SK-N-SH (cell line): ENCODE measurements at regions not wholly inside any gene's neighbourhood (a gene's known extent, or its start where the extent isn't known, plus 50 kb on each side); places are given as distances from the start of the nearest gene placed in this dataset.

Experiments
- CTCF ChIA-PET: fragments of 300-600, 350-600 bp; formaldehyde crosslinking; extraction: SDS; loops from one replicate; lab custom pipeline; 2021; lab: Yijun Ruan, JAX
- POLR2A ChIA-PET: fragments of 350-600 bp; sonication (Branson Sonifier 250); formaldehyde crosslinking; extraction: SDS; loops from one replicate; lab custom pipeline; 2020; ENCODE audit warnings: antibody characterized with exemption, inconsistent platforms; lab: Yijun Ruan, JAX
- DNase-seq: peaks from one replicate; pipeline ENCODE4 v3.0.0; 2012
- H2AFZ ChIP-seq: fragments of 200-600 bp; sonication (generic); 2 replicates; pipeline ENCODE4 v1.8.1; 2016; ENCODE audit warnings: antibody characterized with exemption, mild to moderate bottlenecking, low read depth
- H3F3A ChIP-seq: fragments of 200-600 bp; sonication (generic); replicated peaks from 2 replicates; pipeline ENCODE3; 2016; ENCODE audit warnings: antibody characterized with exemption, mild to moderate bottlenecking; ENCODE audit not compliant: insufficient read depth
- H3K27ac ChIP-seq, 2 experiments: fragments of 200-500 bp in 1 of 2; fragments of 200-600 bp in 1 of 2; sonication (Bioruptor generic) in 1 of 2; sonication (generic), shearing (Covaris generic) in 1 of 2; 2 replicates each; pipeline versions ENCODE4 v1.5.1 to v1.6.1; 2014 to 2016; ENCODE audit warnings: low read depth in 2 of 2, inconsistent platforms in 1 of 2, low read length in 1 of 2, mild to moderate bottlenecking in 1 of 2, mixed read lengths in 1 of 2
- H3K27me3 ChIP-seq: fragments of 200-600 bp; sonication (generic), shearing (Covaris generic); 2 replicates; pipeline ENCODE4 v1.6.1; 2016; ENCODE audit warnings: mixed run types; ENCODE audit not compliant: insufficient read depth
- H3K36me3 ChIP-seq, 2 experiments: fragments of 200-500 bp in 1 of 2; fragments of 200-600 bp in 1 of 2; sonication (Bioruptor generic) in 1 of 2; sonication (generic) in 1 of 2; replicated peaks in 1 of 2; 2 replicates each; pipeline versions ENCODE3 to v1.5.1; 2014 to 2016; ENCODE audit warnings: low read length in 1 of 2, mild to moderate bottlenecking in 1 of 2; ENCODE audit not compliant: insufficient read depth in 2 of 2, control insufficient read depth in 1 of 2
- H3K4me1 ChIP-seq, 2 experiments: fragments of 200-500 bp in 1 of 2; fragments of 200-600 bp in 1 of 2; sonication (Bioruptor generic) in 1 of 2; sonication (generic), shearing (Covaris generic) in 1 of 2; 2 replicates each; pipeline versions ENCODE4 v1.5.1 to v1.6.1; 2014 to 2016; ENCODE audit warnings: low read depth in 1 of 2, low read length in 1 of 2, mixed run types in 1 of 2; ENCODE audit not compliant: insufficient read depth in 2 of 2, control insufficient read depth in 1 of 2
- H3K4me2 ChIP-seq: fragments of 200-600 bp; sonication (generic), shearing (Covaris generic); 2 replicates; pipeline ENCODE4 v1.6.1; 2017; ENCODE audit warnings: mixed run types
- H3K4me3 ChIP-seq, 2 experiments: fragments of 200-500 bp in 1 of 2; fragments of 200-600 bp in 1 of 2; sonication (Bioruptor generic) in 1 of 2; sonication (generic), shearing (Covaris generic) in 1 of 2; 2 replicates each; pipeline versions ENCODE4 v1.5.1 to v1.8.1; 2014 to 2016; ENCODE audit warnings: low read depth in 2 of 2, inconsistent platforms in 1 of 2, low read length in 1 of 2, mild to moderate bottlenecking in 1 of 2, mixed read lengths in 1 of 2, moderate library complexity in 1 of 2
- H3K79me2 ChIP-seq: fragments of 200-600 bp; sonication (generic); 2 replicates; pipeline ENCODE4 v1.8.1; 2017; ENCODE audit warnings: mild to moderate bottlenecking; ENCODE audit not compliant: insufficient read depth
- H3K9ac ChIP-seq: fragments of 200-600 bp; sonication (generic); 2 replicates; pipeline ENCODE4 v1.6.1; 2017; ENCODE audit warnings: mixed run types
- H3K9me2 ChIP-seq: fragments of 200-600 bp; sonication (generic); 2 replicates; pipeline ENCODE4 v1.6.1; 2017; ENCODE audit warnings: mixed run types
- H3K9me3 ChIP-seq: fragments of 200-600 bp; sonication (generic); 2 replicates; pipeline ENCODE4 v1.6.1; 2017; ENCODE audit warnings: mixed run types, mild to moderate bottlenecking, moderate library complexity
- H4K20me1 ChIP-seq: fragments of 200-600 bp; sonication (generic); 2 replicates; pipeline ENCODE4 v1.6.1; 2017; ENCODE audit warnings: mild to moderate bottlenecking, mixed run types; ENCODE audit not compliant: insufficient read depth
- CTCF ChIP-seq: fragments of 200-600 bp; sonication (generic); IDR thresholded peaks from 2 replicates; pipeline ENCODE4 v1.6.1; 2017; ENCODE audit warnings: antibody characterized with exemption, mild to moderate bottlenecking, moderate library complexity
- EP300 ChIP-seq, 2 experiments: IDR thresholded peaks; 2 replicates each; pipeline versions ENCODE4 v1.4.0 to v1.6.1; 2012; ENCODE audit warnings: borderline replicate concordance in 1 of 2, low read depth in 1 of 2, low read length in 1 of 2
- EZH2phosphoT487 ChIP-seq: fragments of 200-600 bp; sonication (generic); IDR thresholded peaks from 2 replicates; pipeline ENCODE4 v1.6.1; 2017; ENCODE audit warnings: low read depth, mixed run types, mild to moderate bottlenecking, antibody characterized with exemption, moderate library complexity, borderline replicate concordance
- FOXJ3 ChIP-seq: sonication (generic); formaldehyde crosslinking; IDR thresholded peaks from 2 replicates; pipeline ENCODE4 v1.5.1; 2020; ENCODE audit warnings: mild to moderate bottlenecking, missing genetic modification reagents
- GATA2 ChIP-seq: sonication (generic); formaldehyde crosslinking; IDR thresholded peaks from 2 replicates; pipeline ENCODE4 v1.5.0; 2020; ENCODE audit warnings: mild to moderate bottlenecking, missing genetic modification reagents
- JUND ChIP-seq: IDR thresholded peaks from 2 replicates; pipeline ENCODE4 v1.4.0; 2012
- MXI1 ChIP-seq: IDR thresholded peaks from 2 replicates; pipeline ENCODE4 v1.6.1; 2012; ENCODE audit warnings: mild to moderate bottlenecking, low read depth, low read length, improper control_type of control experiment
- NRF1 ChIP-seq: IDR thresholded peaks from 2 replicates; pipeline ENCODE4 v1.6.1; 2012; ENCODE audit warnings: low read depth, mild to moderate bottlenecking, low read length
- PBX3 ChIP-seq: IDR thresholded peaks from 2 replicates; pipeline ENCODE4; 2012
- POLR2AphosphoS5 ChIP-seq: IDR thresholded peaks from 2 replicates; pipeline ENCODE4 v1.6.1; 2012; ENCODE audit warnings: low read depth, low read length
- RAD21 ChIP-seq: IDR thresholded peaks from 2 replicates; pipeline ENCODE4 v1.6.1; 2012; ENCODE audit warnings: mild to moderate bottlenecking, low read length
- RCOR1 ChIP-seq: fragments of 150-350 bp; IDR thresholded peaks from 2 replicates; pipeline ENCODE4 v1.6.1; 2017; ENCODE audit warnings: antibody characterized with exemption, low read length
- RXRA ChIP-seq: IDR thresholded peaks from 2 replicates; pipeline ENCODE4 v1.4.0; 2012; ENCODE audit warnings: low read depth, mild to moderate bottlenecking, borderline replicate concordance
- SIN3A ChIP-seq: IDR thresholded peaks from 2 replicates; pipeline ENCODE4 v1.6.1; 2012; ENCODE audit warnings: low read depth, mild to moderate bottlenecking, low read length, moderate library complexity, borderline replicate concordance
- SMC3 ChIP-seq: IDR thresholded peaks from 2 replicates; pipeline ENCODE4 v1.6.1; 2012; ENCODE audit warnings: low read depth, low read length, improper control_type of control experiment
- TCF12 ChIP-seq: IDR thresholded peaks from 2 replicates; pipeline ENCODE4 v1.4.0; 2012
- TEAD4 ChIP-seq: IDR thresholded peaks from 2 replicates; pipeline ENCODE4 v1.4.0; 2012; ENCODE audit warnings: mild to moderate bottlenecking, borderline replicate concordance; ENCODE audit not compliant: insufficient read depth
- WGBS: methylation state at CpG from one replicate; pipeline ENCODE4 v1.1.6; 2017; ENCODE audit warnings: low lambda C conversion rate; 5-methylcytosine and 5-hydroxymethylcytosine counted together

GRCh38 chr10:8238986-8239385, 184.5 kb downstream of the GATA3 start:
- H3K27ac ChIP-seq = no peak overlapping the region
- ChIA-PET CTCF (no interaction called here), POLR2A (no interaction called here)
- no peaks in the 10 kb centered on the region for H3K9me2 ChIP-seq
- no peak overlapping the region for H3K4me3 ChIP-seq
- no peak for DNase-seq
- H3K4me2 ChIP-seq = no peak overlapping the region
- TF ChIP-seq FOXJ3 (no peak), NRF1 (no peak), PBX3 (no peak), EP300 (IDR thresholded peaks at IDR 0.05; ENCODE audit: borderline replicate concordance in 1 of 2, low read depth in 1 of 2, low read length in 1 of 2) (no peak), EZH2phosphoT487 (no peak), TEAD4 (no peak), JUND (no peak), RXRA (no peak), POLR2AphosphoS5 (no peak), TCF12 (no peak), RCOR1 (no peak), MXI1 (no peak), CTCF (no peak), RAD21 (no peak), GATA2 (CRISPR knock-in tag) (no peak), SIN3A (no peak)
- no peak overlapping the region for H2AFZ ChIP-seq
- no peak overlapping the region for H3K9ac ChIP-seq
- H3K27me3 ChIP-seq = no peaks in the 10 kb centered on the region
- no peaks in the 10 kb centered on the region for H3K79me2 ChIP-seq
- no peaks in the 10 kb centered on the region for H3F3A ChIP-seq
- no peaks in the 10 kb centered on the region for H3K9me3 ChIP-seq
- WGBS = 90% methylated on average over 7 of the region's 7 CpGs
- H3K4me1 ChIP-seq = no peaks in the 10 kb centered on the region; a peak in 1 of 4 replicates
- no peaks in the 10 kb centered on the region for H3K36me3 ChIP-seq
- no peaks in the 10 kb centered on the region for H4K20me1 ChIP-seq

- ChIA-PET CTCF (no interaction called here), POLR2A (no interaction called here)
- DNase-seq = no peak
- Histone ChIP-seq H3K27ac (no peak overlapping the region), H3K36me3 (no peaks in the 10 kb centered on the region), H3K4me1 (peaks cover 0 to 8% of the 10 kb centered on the region in 2 experiments; a peak in 1 of 4 replicates), H3K9me3 (no peaks in the 10 kb centered on the region), H3K4me2 (no peak overlapping the region), H4K20me1 (no peaks in the 10 kb centered on the region), H3K27me3 (no peaks in the 10 kb centered on the region), H3K79me2 (no peaks in the 10 kb centered on the region), H3K9ac (no peak overlapping the region), H2AFZ (no peak overlapping the region), H3F3A (no peaks in the 10 kb centered on the region), H3K4me3 (no peak overlapping the region), H3K9me2 (no peaks in the 10 kb centered on the region)
- TF ChIP-seq GATA2 (CRISPR knock-in tag) = 0 out of 2 replicates have a peak, but pooled peaks have one; percentile 10
- no peak for TF ChIP-seq SMC3
- no peak for TF ChIP-seq RAD21
- no peak for TF ChIP-seq SIN3A
- 21% methylated on average over 2 of the region's 2 CpGs for WGBS
These were observed 186.4 kb downstream of the GATA3 start for GRCh38 chr10:8240861-8241260.
